A549 (cell line): ENCODE measurements at regions not wholly inside any gene's neighbourhood (a gene's known extent, or its start where the extent isn't known, plus 50 kb on each side); places are given as distances from the start of the nearest gene placed in this dataset.

ENCODE experiments used
- ATAC-seq, 2 experiments: fragments of 200-7000 bp in 1 of 2; fragments of >200 bp in 1 of 2; cut with Nextera tagmentation in 1 of 2; cut with Tn5 transposase in 1 of 2; 3 replicates each; pipeline versions ENCODE4 v1.8.0 to v1.9.1; 2018 to 2020; ENCODE audit warnings: mild to moderate bottlenecking in 1 of 2, moderate library complexity in 1 of 2
- CTCF ChIA-PET: fragments of 300-600 bp; sonication (Branson Sonifier 250); formaldehyde crosslinking; extraction: SDS; loops from one replicate; lab custom pipeline; 2021; ENCODE audit warnings: antibody characterized with exemption, inconsistent platforms; lab: Yijun Ruan, JAX
- POLR2A ChIA-PET: fragments of 350-600 bp; formaldehyde crosslinking; extraction: SDS; loops from one replicate; lab custom pipeline; 2021; ENCODE audit warnings: antibody characterized with exemption, inconsistent platforms; lab: Yijun Ruan, JAX
- DNase-seq, 2 experiments: peaks; one replicate each; pipeline versions ENCODE4 v3.0.0 to v3.0.0-alpha.2; 2011 to 2016; ENCODE audit warnings: low read depth in 1 of 2, low spot score in 1 of 2
- FAIRE-seq: peaks from 2 replicates; lab custom pipeline; 2011; peaks lifted over from hg19 to GRCh38; lab: Jason Lieb, UNC
- H3K27ac ChIP-seq, 2 experiments: fragments of >200 bp; sonication (Bioruptor Twin); formaldehyde crosslinking; 3 replicates each; pipeline ENCODE4 v1.5.1; 2016 to 2017
- H3K4me1 ChIP-seq: fragments of >200 bp; sonication (Bioruptor Twin); formaldehyde crosslinking; 3 replicates; pipeline ENCODE4 v1.6.1; 2016
- H3K4me2 ChIP-seq: fragments of >200 bp; sonication (Bioruptor Twin); formaldehyde crosslinking; 3 replicates; pipeline ENCODE4 v1.6.1; 2016
- H3K4me3 ChIP-seq: fragments of >200 bp; sonication (Bioruptor Twin); formaldehyde crosslinking; 3 replicates; pipeline ENCODE4 v1.5.1; 2016
- H3K9me3 ChIP-seq: fragments of >200 bp; sonication (Bioruptor Twin); formaldehyde crosslinking; 3 replicates; pipeline ENCODE4 v1.6.1; 2016
- CBX8 ChIP-seq: fragments of 200-600 bp; sonication (generic); IDR thresholded peaks from 2 replicates; pipeline ENCODE4 v1.6.1; 2016
- E2F6 ChIP-seq: IDR thresholded peaks from 2 replicates; pipeline ENCODE4 v1.6.1; 2012; ENCODE audit warnings: low read depth, borderline replicate concordance
- EHF ChIP-seq: fragments of 250-450 bp; sonication (Bioruptor Pico); IDR thresholded peaks from 2 replicates; pipeline ENCODE4 v1.5.0; 2020; ENCODE audit warnings: mild to moderate bottlenecking
- EHMT2 ChIP-seq: fragments of 200-600 bp; sonication (generic); IDR thresholded peaks from 2 replicates; pipeline ENCODE4 v1.6.1; 2016; ENCODE audit warnings: antibody characterized with exemption, low read depth, mild to moderate bottlenecking, moderate library complexity
- ESRRA ChIP-seq: fragments of 150-350 bp; IDR thresholded peaks from 2 replicates; pipeline ENCODE4 v1.6.1; 2014; ENCODE audit warnings: mild to moderate bottlenecking, low read length, borderline replicate concordance
- FOSB ChIP-seq: fragments of 250-450 bp; sonication (Bioruptor Pico); IDR thresholded peaks from 2 replicates; pipeline ENCODE4 v1.5.0; 2020; ENCODE audit warnings: mild to moderate bottlenecking, moderate library complexity
- FOSL2 ChIP-seq, 2 experiments: fragments of 450-650 bp in 1 of 2; fragments of >200 bp in 1 of 2; sonication (Bioruptor Twin) in 1 of 2; formaldehyde crosslinking; IDR thresholded peaks; 2 replicates each; pipeline versions ENCODE4 v1.5.0 to v1.6.1; 2016 to 2020; ENCODE audit warnings: mild to moderate bottlenecking in 1 of 2, moderate library complexity in 1 of 2
- GATA3 ChIP-seq: IDR thresholded peaks from 2 replicates; pipeline ENCODE4 v1.6.1; 2012; ENCODE audit warnings: borderline replicate concordance
- HDAC2 ChIP-seq: fragments of 200-600 bp; sonication (generic); IDR thresholded peaks from 2 replicates; pipeline ENCODE4 v1.6.1; 2016
- HEYL ChIP-seq: fragments of 250-450 bp; sonication (Bioruptor Pico); IDR thresholded peaks from 2 replicates; pipeline ENCODE4 v1.8.0; 2021; ENCODE audit warnings: mild to moderate bottlenecking, moderate library complexity
- HOXB5 ChIP-seq: fragments of 250-450 bp; sonication (Bioruptor Pico); IDR thresholded peaks from 2 replicates; pipeline ENCODE4 v1.5.0; 2020; ENCODE audit warnings: mild to moderate bottlenecking, moderate library complexity
- JUNB ChIP-seq: fragments of >200 bp; sonication (Bioruptor Twin); formaldehyde crosslinking; IDR thresholded peaks from 2 replicates; pipeline ENCODE4 v1.6.1; 2016
- KDM1A ChIP-seq: fragments of 200-600 bp; sonication (generic); IDR thresholded peaks from 2 replicates; pipeline ENCODE4 v1.6.1; 2016; ENCODE audit warnings: low read depth, mild to moderate bottlenecking
- KDM5A ChIP-seq: fragments of 200-600 bp; sonication (generic); IDR thresholded peaks from 2 replicates; pipeline ENCODE4 v1.6.1; 2016; ENCODE audit warnings: antibody characterized with exemption, mild to moderate bottlenecking
- MAFK ChIP-seq: fragments of 450-650 bp; IDR thresholded peaks from 2 replicates; pipeline ENCODE4 v1.6.1; 2014; ENCODE audit not compliant: partially characterized antibody
- MYC ChIP-seq: IDR thresholded peaks from 2 replicates; pipeline ENCODE4 v1.6.1; 2012; ENCODE audit warnings: mild to moderate bottlenecking, inconsistent platforms, low read length, improper control_type of control experiment, borderline replicate concordance
- PBX3 ChIP-seq: IDR thresholded peaks from 2 replicates; pipeline ENCODE4 v1.6.1; 2012
- POLR2A ChIP-seq: IDR thresholded peaks from 2 replicates; pipeline ENCODE4 v1.6.1; 2012; ENCODE audit warnings: mild to moderate bottlenecking, low read length
- RAD21 ChIP-seq, 2 experiments: fragments of >200 bp in 1 of 2; sonication (Bioruptor Twin) in 1 of 2; formaldehyde crosslinking in 1 of 2; IDR thresholded peaks in 1 of 2; conservative IDR thresholded peaks in 1 of 2; 2 replicates in 1 of 2; 3 replicates in 1 of 2; pipeline ENCODE4 v1.6.1; 2012 to 2018; ENCODE audit warnings: inconsistent platforms in 1 of 2
- RCOR1 ChIP-seq: fragments of 150-350 bp; IDR thresholded peaks from 2 replicates; pipeline ENCODE4 v1.6.1; 2014; ENCODE audit warnings: antibody characterized with exemption, low read length, low read depth
- RFX5 ChIP-seq: fragments of 450-650 bp; IDR thresholded peaks from 2 replicates; pipeline ENCODE4 v1.7.1; 2014; ENCODE audit warnings: antibody characterized with exemption, mild to moderate bottlenecking, moderate library complexity
- RNF2 ChIP-seq: fragments of 200-600 bp; sonication (generic); IDR thresholded peaks from 2 replicates; pipeline ENCODE4 v1.6.1; 2016; ENCODE audit warnings: low read depth, mild to moderate bottlenecking, antibody characterized with exemption, moderate library complexity, borderline replicate concordance
- SREBF2 ChIP-seq: fragments of 450-650 bp; IDR thresholded peaks from 2 replicates; pipeline ENCODE4 v1.6.1; 2014; ENCODE audit warnings: mild to moderate bottlenecking, moderate library complexity
- TP53 ChIP-seq: fragments of 250-450 bp; sonication (Bioruptor Pico); IDR thresholded peaks from 2 replicates; pipeline ENCODE4 v1.5.0; 2021; ENCODE audit warnings: mild to moderate bottlenecking, moderate library complexity
- USF2 ChIP-seq: fragments of 450-650 bp; IDR thresholded peaks from 2 replicates; pipeline ENCODE4 v1.6.1; 2014; ENCODE audit warnings: antibody characterized with exemption
- ZC3H11A ChIP-seq: fragments of 450-650 bp; IDR thresholded peaks from 2 replicates; pipeline ENCODE4 v1.6.1; 2014; ENCODE audit warnings: antibody characterized with exemption, mild to moderate bottlenecking
- ZFP36 ChIP-seq: fragments of 450-650 bp; IDR thresholded peaks from 2 replicates; pipeline ENCODE4 v1.6.1; 2014; ENCODE audit warnings: borderline replicate concordance; ENCODE audit not compliant: partially characterized antibody
- WGBS: methylation state at CpG from one replicate; pipeline ENCODE4 v1.1.6; 2017; ENCODE audit errors: missing lambda C conversion rate; 5-methylcytosine and 5-hydroxymethylcytosine counted together

GRCh38 chr4:30434656-30435055 lies 285.5 kb upstream of the PCDH7 start:
- H3K4me2 ChIP-seq: no peak overlapping the region

GRCh38 chr4:30436394-30436793 lies 283.8 kb upstream of the PCDH7 start:
- H3K4me3 ChIP-seq: no peak overlapping the region
- no peak overlapping the region for H3K4me2 ChIP-seq
- FAIRE-seq (no peak), ATAC-seq (no peak), DNase-seq (no peak)
- POLR2A ChIA-PET: no interaction called here
- no peaks in the 10 kb centered on the region for H3K4me1 ChIP-seq
- CTCF ChIA-PET: no interaction called here
- TF ChIP-seq USF2 (no peak), RNF2 (no peak), KDM1A (no peak), HOXB5 (CRISPR knock-in tag) (no peak), KDM5A (no peak), PBX3 (no peak), JUNB (no peak), FOSB (CRISPR knock-in tag) (no peak), CBX8 (no peak), MAFK (no peak), ZFP36 (no peak), TP53 (CRISPR knock-in tag) (no peak), RCOR1 (no peak), MYC (no peak), ZC3H11A (no peak), HEYL (CRISPR knock-in tag) (no peak), ESRRA (no peak)
- H3K27ac ChIP-seq: no peak overlapping the region
- H3K9me3 ChIP-seq: no peaks in the 10 kb centered on the region
- 0% methylated on average over 1 of the region's 1 CpG for WGBS

More at GRCh38 chr4:30434656-30435055, 285.5 kb upstream of the PCDH7 start:
- Histone ChIP-seq H3K9me3 (no peaks in the 10 kb centered on the region), H3K4me1 (no peaks in the 10 kb centered on the region), H3K4me3 (no peak overlapping the region), H3K27ac (no peak overlapping the region)
- no peak for ATAC-seq
- TF ChIP-seq RCOR1 (no peak), CBX8 (no peak), RAD21 (conservative IDR thresholded peaks at IDR 0.05 in 1 of 2, IDR thresholded peaks at IDR 0.05 in 1 of 2) (no peak), GATA3 (no peak), E2F6 (no peak), RFX5 (no peak), SREBF2 (no peak), EHMT2 (no peak), RNF2 (no peak), HDAC2 (no peak), PBX3 (no peak), FOSL2 (IDR thresholded peaks at IDR 0.05) (no peak), FOSL2 (CRISPR knock-in tag; IDR thresholded peaks at IDR 0.05) (no peak), EHF (CRISPR knock-in tag) (no peak), POLR2A (no peak)
- TF ChIP-seq, all 56 proteins: peak for 0
- 30% methylated on average over 2 of the region's 2 CpGs for WGBS
- FAIRE-seq (no peak), DNase-seq (no peak)
- ChIA-PET CTCF (no interaction called here), POLR2A (no interaction called here)
